ENCODE measurements at regions not wholly inside any gene's neighbourhood (a gene's known extent, or its start where the extent isn't known, plus 50 kb on each side); places are given as distances from the start of the nearest gene placed in this dataset.
"Not testable (repeated sequence)": the region's sequence is repeated elsewhere in the genome, so short reads cannot be mapped to it uniquely, and the experiment has no call there.

DNA sequence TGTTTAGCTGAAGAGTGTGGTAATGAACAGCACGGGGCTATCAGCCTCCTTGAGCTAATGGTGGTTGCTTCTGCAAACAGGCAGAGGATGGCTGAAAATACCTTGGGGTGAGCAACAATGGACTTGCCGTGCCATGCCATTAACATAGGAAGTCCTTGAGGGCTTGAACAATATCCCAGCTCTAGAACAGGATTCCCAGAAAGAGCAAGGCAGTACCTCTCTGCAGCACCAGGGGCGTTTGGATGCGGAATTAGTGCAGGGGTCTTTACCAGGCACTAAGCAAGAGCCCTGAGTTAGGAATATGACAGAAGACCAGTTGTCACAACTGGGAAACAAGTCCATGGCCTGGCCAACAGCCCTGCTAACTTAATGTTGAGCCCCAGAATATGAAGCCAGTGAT, 143.2 kb upstream of the COBL start:
- no peak for DNase-seq

DNA sequence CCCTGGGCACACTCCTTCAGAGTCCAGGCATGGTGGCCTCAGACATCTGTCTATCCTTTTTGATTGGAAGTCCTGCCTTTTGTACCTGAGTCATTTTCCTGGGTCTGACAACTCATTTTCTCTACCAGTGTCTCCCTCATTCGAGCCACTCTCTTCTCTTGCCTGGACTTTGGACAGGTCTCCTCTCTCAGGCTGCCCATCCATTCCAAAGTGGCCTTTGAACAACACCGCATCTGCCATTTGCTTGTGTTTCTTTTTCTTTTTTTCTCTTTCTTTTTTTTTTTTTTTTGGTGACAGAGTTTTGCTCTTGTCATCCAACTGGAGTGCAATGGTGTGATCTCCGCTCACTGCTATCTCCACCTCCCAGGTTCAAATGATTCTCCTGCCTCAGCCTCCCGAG, 142.1 kb upstream of the COBL start:
- DNase-seq: no peak

DNA sequence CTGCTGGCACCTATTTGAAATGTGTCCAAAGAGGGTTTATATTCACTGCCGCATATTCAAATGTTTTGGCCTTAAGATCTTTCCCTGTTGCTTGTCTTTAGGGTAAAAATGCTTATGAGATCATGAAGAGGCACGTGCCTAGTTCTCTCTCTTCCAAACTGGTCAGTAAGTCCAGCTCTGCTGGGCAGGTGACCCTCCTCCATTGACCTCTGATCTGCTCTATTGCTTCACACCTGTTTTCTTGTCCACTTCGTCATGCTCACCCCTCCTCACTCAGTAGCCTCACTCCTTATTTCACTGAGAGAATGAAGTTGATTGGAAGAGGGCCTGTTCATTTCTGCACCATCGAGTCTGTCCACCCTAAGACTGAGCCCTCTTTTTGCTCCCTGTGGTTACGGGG, 140.5 kb upstream of the COBL start:
- no peak for DNase-seq

DNA sequence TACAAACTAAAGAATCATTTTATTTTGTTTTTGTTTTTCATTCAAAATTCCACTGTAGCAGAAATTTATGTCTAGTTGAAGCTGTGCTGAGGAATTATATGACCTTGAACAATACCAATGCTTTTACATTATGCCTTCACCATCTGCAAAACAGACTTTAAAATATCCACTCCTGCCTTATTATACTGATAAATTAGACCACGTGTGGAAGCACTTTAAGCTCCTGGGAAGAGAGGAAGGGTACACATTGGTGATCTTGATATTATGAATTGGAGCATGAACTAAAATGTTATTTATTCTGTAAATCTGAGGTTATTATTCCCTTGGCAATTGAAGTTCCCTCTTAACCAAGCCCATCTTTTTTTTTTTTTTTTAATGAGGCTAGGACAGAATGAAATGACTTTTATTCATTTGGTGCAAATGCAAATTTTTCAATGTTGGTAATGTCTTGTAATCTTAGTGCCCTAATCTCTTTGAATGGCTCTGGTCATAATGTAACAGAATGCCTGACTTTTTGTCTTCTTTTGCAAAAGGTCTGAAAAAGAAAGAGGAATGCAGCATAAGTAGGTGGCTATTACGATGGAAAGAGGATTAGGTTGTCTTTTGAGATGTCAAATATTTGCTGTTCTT, 139.9 kb upstream of the COBL start:
- no peak for DNase-seq

DNA sequence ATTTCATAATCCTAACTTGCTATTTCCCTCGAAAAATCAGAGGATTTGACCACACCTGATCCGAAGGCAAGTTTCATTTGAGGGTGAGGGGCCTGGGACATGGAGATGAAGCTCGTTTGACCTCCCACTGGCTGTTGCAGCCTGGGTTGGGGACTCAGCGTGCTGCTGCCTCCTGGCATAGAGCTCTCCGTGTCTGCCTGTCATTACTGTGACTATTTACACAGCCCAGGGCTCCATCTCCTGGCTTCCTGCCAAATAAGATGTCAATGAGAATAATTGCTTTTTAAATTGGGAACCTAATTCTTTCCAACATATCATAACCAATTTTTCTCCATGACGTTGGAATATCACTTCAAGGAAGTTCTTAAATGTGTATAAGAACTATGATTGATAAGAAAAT, 139.3 kb upstream of the COBL start:
- DNase-seq: peak; percentile 64

DNA sequence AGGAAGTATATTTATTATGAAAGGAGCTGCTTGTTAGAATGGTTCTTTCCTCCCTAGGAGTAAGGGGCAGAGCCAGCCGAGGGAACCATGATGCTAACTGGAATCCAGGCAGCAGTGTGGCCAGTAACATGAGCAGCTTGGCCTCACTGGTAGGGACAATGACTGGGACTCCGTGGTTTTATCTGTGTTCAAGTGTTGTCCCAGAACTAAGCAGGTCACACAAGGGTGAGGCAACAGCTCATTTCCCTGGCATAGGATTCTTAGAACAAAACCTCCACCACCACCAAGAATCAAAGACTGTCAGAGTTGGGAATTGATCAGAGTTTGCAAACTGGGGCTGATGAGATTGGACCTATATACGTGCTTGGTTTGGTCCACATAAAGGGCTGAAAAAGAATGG, 138.9 kb upstream of the COBL start:
- no peak for DNase-seq

DNA sequence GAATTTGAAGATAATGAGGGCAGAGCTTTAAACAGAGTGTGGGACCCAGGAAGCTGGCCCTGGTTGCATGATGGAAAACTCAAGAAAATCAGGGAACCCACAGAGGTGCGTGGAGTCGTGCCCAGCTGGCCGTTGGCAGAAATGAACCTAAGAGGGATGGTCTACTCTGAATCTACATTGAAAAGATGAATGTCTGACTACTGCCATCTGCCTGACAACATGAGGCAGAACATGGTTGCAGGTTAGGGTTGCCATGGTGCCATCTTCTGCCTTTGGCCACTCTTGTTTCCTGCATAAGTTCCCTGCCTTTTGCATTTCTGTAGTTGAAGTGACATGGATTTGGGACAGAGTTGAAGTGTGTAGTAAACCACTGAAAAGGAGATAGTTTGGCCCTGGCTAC, 138.5 kb upstream of the COBL start:
- DNase-seq: no peak

DNA sequence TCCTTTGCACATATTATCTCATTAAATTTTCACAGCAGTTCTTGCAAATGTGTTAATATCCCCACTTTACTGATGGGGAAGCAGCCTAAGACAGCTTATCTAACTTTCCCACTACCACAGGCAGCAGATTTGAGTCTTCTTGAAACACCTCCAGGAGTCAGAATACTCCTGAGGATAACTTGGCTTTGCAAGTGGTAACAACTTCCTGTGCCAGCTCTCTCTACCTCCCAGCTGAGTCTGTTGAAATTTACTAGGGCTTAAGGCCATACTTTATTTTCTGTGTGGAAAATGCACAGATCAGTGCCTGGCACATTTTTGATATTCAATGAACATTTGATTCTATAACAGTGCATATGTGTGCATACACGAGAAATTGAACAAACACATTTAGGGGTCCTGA, 136.1 kb upstream of the COBL start:
- DNase-seq: no peak

DNA sequence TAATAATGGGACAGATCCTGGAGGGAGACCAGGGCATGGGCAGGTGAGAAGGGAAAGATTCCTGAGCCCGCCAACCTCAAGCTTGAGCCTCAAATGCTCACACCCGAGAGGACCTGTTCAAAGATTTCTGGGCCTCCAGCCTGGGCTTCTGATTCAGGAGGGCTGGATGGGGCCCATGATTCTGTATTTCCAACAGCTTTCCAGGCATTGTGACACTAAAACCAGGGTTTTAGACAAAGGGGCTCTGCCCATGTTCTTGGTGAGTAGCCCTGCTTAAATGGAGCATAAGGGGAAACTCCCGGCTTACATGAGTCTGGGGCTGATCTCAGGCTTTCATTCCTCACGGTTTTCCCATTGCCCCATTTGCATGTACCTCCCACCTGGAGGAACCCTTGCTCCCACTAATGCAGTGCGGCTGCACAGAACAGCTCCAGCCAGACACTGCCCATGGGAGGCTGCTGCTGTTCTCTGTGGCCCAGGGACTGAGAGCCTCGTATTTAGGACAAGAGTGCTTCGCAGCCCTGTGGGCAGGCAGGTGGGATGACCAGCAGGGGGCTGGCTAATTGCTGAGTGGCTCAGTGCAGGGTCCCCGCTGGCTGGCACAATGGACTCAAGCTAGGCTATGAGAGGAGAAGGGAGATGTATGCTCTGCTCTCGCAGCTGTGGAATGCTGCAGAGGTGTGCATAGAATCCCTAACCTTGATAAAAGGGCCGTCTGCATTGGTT, 135.3 kb upstream of the COBL start:
- no peak for DNase-seq

DNA sequence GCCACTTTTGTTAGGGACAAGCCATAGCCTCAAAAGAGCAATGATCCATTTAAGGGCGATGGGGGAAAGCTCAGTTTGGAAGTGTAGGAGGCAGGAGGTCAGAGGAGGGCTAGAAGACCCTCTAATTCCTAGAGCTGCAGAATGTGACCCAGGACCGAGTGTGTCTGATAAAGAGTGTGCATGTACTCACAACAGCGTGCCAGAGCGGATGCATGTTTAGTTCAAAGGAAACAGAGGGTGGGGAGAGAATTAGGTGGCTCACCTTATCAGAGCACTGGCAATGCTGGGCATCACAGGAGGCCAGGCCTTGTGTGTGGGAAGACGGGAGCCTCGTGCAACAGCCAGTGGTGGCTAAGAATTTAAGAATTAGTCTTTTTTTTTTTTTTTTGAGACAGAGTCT, 133.9 kb upstream of the COBL start:
- DNase-seq: no peak

DNA sequence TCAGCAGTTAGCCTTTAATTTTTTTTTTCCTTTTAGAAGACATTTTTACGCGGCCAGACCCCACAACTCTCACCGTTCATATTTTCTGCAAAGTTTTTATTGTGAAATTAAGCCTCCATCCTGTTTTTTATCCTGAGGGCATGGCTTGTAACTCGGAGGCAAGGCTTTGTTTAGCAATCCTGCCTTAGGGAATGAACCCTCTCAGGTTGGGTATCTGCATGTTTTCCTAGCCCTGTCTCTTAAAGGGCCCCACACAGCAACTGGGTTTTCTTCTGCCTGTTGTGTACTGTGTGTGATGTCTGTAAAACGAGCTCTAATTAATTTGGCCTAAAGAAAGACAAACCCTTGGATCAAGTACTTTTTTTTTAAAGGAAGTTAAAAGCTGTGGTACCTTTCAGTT, 130.2 kb upstream of the COBL start:
- no peak for DNase-seq

DNA sequence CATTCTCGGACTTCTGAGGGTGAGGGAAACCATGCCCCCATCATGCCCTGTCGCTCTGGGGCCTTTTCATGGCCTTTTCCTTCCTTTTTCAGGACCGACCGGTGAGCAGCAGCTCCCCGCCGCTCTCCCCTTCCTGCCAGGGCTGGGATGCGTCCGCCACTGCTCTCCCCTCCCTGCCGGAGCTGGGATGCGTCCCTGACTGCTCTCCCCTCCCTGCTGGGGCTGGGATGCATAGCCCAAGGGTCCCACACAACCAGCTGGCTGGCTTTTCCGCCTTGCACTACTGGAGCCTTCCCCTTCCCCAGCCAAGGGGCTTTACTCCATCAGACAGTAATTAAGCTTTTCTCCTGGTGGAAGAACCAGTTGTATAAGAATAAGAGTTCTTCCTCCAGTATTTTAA, 129.7 kb upstream of the COBL start:
- DNase-seq: no peak

DNA sequence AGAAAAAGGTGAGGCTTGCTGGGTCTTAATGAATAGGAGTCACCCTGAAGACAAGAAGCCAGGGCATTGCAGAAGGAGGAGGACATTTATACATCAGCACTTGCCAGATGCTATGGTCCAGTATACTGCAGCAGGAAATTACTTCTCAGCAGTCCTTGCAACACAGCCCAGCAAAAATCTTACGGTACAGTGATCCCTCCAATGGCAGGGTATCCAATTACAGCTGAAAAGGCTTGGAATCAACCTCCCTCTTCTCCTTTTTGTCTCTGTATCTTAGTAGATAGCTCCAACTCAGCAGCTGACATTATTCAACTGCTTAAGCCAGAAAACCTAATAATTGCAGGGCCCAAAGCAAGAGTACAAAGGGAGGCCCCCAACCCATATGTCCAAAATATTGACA, 128.3 kb upstream of the COBL start:
- DNase-seq: peak; percentile 2

DNA sequence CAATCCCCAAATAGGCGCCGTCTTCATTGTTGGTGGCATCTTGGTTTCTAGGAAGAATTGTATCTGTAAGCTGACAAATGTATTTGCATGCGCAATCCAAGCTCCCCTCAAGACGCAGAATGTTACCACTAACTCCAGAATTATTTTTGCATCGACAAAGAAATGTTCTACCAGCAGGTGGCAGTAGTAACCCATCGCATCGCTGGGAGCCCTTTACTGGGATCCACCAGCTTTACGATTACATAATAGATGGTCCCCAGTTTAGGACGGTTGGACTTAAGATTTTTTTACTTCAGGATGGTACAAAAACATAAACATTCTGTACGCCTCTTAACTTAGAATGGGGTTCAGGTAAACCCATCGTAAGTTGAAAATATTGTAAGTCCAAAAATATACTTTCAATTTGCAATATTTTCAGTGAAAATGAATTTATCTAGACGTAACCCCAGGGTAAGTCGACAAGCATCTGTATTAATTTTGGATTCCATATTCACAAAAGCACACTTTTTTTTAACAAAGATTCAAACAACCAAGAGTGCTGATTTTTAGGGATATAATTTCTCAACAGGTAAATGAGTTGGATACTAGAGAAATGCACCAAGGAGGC, 114.0 kb upstream of the COBL start:
- DNase-seq: peak; percentile 72

DNA sequence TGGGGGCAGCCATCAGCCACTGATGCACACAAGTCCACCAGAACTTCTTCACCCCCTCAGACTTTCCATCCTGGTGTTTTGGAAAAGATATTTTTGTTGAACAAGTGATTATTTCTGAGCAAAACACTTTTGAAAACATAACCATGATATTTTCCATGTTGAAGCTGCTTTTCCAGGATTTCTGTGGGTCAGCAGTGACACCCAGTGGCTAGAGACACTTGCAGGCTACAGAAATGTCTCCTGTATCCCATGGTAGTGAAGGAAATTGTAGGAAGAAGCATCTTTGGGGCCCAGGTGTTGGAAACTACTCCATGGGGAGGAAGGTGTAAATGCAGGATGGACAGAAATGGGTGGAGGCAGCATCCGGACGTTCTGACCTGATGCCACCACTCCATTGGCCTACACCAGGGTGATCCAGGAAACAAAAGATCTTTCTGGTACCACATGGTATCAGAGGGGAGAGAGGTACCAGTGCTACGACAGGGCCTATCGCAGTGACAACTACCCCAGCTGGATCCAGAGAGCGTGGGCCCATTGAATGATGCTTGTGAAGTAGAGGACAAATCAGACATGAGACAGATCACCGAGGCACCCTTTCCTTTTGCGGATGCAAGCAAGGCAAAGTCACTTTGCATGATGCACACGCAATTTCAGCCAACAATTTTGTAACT, 111.7 kb upstream of the COBL start:
- DNase-seq: peak; percentile 17

DNA sequence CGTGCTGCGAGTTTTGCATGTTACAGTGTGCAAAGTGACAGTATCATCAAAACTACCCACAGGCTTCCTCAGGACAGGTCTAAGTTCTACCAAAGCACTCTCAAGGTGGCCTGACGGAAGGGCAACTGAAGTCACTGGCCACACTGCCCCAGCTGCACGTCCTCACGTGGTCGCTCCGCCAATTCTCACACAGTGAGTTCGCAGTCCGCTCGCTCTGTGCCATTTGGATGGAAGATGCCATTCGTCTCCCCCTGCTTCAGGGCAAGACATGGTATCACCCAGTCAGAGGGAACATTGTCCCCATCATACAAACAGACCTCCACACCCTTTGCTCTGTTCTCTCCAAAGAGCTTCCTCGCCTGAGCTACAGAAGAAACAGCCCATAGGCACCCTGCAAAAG, 109.6 kb upstream of the COBL start:
- no peak for DNase-seq

DNA sequence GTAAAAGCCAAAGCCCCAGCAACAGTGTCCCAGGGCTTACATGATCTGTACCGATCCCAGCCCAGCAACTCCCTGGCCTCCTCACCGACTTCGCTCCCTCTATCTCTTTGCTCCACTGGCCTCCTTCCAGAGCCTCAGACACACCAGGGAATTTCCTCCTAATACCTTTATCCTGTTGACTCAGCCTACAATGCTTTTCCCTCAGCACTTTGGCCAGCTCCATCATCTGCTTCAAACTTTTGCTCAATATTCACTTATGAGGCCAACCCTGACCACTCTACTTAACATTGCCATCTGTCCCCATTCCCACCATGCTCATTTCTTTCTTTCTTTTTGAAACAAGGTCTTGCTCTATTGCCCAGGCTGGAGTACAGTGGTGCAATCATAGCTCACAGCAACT, 93.3 kb upstream of the COBL start:
- not testable (repeated sequence) for DNase-seq

DNA sequence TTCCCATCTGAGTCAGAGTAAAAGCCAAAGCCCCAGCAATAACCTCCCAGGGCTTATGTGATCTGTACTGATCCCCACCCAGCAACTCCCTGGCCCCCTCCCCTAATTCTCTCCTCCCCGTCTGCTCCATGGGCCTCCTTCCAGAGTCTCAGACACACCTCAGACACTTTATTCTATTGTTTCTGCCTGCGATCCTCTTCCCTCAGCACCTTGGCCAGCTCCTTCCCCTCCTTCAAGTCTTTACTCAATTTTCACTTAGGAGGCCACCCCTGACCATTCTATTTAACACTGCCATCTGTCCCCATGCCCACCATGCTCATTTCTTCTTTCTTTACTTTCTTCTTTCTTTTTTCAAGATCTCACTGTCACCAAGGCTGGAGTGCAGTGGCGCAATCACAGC, 81.0 kb upstream of the COBL start:
- DNase-seq: not testable (repeated sequence)

DNA sequence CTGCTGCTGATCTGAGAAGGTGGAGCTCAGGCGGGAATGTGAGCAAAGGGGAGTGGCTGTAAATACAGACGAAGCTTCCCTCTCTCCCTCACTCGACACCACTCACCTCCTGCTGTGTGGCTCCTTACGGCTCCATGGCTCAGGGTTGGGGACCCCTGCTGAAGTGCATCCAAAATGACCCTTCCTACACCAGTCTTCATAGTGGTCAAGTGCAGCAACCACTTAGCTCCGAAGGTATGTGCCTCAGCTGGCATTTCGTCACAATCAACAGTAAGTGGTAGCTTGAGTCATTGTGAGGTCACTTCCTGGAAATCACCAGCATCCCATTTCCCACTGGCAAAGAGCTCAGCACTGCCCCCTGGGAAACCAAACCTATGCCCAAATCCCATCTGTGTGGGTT, 76.4 kb upstream of the COBL start:
- DNase-seq: not testable (repeated sequence)

DNA sequence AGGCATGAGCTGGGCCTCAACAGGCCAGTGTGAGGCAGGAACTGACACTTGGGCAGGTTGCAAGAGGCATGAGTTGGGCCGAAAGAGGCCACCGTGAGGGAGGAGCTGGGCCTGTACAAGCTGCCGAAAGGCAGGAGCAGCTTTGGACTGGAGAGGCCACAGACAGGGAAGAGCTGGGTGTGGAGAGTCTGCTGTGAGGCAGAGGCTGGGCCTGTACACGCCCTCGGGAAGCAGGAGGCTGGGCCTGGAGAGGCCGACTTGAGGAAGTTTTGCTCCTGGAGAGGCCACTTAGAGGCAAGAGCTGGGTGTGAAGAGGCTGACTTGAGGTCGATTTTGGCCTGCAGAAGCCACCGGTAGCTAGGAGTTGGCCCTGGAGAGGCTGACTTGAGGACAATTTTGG, 73.3 kb upstream of the COBL start:
- not testable (repeated sequence) for DNase-seq

DNA sequence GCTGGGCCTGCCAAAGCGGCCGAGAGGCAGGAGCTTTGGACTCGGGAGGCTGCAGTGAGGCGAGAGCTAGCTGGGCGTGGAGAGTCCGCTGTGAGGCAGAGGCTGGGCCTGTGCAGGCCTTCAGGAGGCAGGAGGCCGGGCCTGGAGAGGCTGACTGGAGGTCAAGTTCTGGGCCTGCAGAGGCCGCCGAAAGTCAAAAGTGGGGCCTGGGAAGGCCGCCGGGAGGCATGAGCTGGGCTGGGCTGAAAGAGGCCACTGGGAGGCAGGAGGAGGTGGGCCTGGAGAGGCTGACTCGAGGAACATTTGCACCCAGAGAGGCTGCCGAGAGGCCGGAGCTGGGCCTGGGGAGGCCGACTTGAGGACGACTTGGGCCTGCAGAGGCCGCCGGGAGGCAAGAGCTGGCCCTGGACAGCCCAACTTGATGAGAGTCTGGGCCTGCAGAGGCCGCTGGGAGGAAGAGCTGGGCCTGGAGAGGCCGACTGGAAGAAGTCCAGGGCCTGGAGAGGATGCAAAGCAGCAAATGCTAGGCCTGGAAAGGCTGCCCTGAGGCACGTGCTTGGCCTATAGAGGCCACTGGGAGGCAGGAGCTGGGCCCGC, 72.7 kb upstream of the COBL start:
- DNase-seq: not testable (repeated sequence)

DNA sequence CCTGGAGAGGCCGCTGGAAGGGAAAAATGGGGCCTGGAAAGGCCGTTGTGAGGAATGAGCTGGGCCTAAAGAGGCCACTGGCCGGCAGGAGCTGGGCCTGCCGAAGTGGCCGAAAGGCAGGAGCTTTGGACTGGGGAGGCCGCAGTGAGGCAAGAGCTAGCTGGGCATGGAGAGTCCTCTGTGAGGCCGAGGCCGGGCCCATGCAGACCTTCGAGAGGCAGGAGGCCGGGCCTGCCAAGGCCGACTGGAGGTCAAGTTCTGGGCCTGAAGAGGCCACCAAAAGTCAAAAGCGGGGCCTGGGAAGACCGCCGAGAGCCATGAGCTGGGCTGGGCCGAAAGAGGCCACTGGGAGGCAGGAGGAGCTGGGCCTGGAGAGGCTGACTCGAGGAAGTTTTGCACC, 71.6 kb upstream of the COBL start:
- not testable (repeated sequence) for DNase-seq

DNA sequence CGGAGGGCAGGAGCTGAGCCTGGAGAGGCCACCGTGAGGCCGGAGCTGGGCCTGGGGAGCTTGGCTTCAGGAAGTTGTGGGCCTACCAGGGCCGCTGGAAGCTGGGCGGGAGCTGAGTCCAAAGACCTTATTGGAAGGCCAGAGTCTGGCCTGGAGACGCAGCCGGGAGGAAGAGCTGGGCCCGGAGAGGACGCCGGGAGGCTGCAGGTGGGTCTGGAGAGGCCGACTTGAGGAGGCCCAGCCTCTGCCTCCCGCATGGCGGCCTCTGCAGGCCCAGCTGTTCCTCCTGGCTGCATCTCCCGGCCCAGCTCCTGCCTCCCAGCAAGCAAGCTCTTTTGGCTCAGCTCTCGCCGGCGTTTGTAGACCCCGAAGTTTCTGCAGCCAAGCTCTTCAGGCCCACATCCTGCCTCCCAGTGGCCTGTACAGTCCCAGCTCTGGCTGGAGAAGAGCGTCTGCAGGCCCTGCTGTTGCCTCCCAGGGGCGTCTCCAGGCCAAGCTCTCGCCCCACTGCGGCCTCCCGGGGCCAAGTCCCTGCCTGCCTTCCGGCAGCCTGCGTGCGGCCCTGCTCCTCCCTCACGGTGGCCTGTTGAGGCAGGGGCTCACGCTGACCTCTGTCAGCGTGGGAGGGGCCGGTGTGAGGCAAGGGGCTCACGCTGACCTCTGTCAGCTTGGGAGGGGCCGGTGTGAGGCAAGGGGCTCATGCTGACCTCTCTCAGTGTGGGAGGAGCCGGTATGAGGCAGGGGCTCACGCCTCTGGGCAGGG, 70.4 kb upstream of the COBL start:
- DNase-seq: not testable (repeated sequence)
